TTC549 (cell line): ENCODE measurements at regions not wholly inside any gene's neighbourhood (a gene's known extent, or its start where the extent isn't known, plus 50 kb on each side); places are given as distances from the start of the nearest gene placed in this dataset.
"Not testable (repeated sequence)": the region's sequence is repeated elsewhere in the genome, so short reads cannot be mapped to it uniquely, and the experiment has no call there.

Experiments used
- FAIRE-seq: peaks from 2 replicates; lab custom pipeline; 2012; peaks lifted over from hg19 to GRCh38; lab: Jason Lieb, UNC

- FAIRE-seq, result no peak
These were observed 698.6 kb downstream of the BRINP3 start for GRCh38 chr1:189779034-189779433.

GRCh38 chr1:189782295-189782694 is 695.4 kb downstream of the BRINP3 start:
- no peak for FAIRE-seq

GRCh38 chr1:189783456-189783855 is 694.2 kb downstream of the BRINP3 start:
- no peak for FAIRE-seq

- FAIRE-seq, result no peak
These were observed 690.9 kb downstream of the BRINP3 start for GRCh38 chr1:189786761-189787160.

- FAIRE-seq, result no peak
These were observed 690.5 kb downstream of the BRINP3 start for GRCh38 chr1:189787201-189787600.

- peak; percentile 89 for FAIRE-seq
These were observed 687.3 kb downstream of the BRINP3 start for GRCh38 chr1:189790335-189790734.

GRCh38 chr1:189803364-189803763 is 674.3 kb downstream of the BRINP3 start:
- no peak for FAIRE-seq

GRCh38 chr1:189804352-189804751 is 673.3 kb downstream of the BRINP3 start:
- FAIRE-seq, result no peak

- FAIRE-seq, result no peak
These were observed 671.9 kb downstream of the BRINP3 start for GRCh38 chr1:189805735-189806134.

- not testable (repeated sequence) for FAIRE-seq
These were observed 667.0 kb downstream of the BRINP3 start for GRCh38 chr1:189810639-189811038.

- FAIRE-seq, result peak; percentile 75
These were observed 665.7 kb downstream of the BRINP3 start for GRCh38 chr1:189811960-189812359.

- no peak for FAIRE-seq
These were observed 661.1 kb downstream of the BRINP3 start for GRCh38 chr1:189816558-189816957.

- FAIRE-seq, result no peak
These were observed 657.9 kb downstream of the BRINP3 start for GRCh38 chr1:189819751-189820150.

- FAIRE-seq, result no peak
These were observed 655.8 kb downstream of the BRINP3 start for GRCh38 chr1:189821833-189822232.

GRCh38 chr1:189834813-189835212 is 642.9 kb downstream of the BRINP3 start:
- FAIRE-seq, result no peak

GRCh38 chr1:189847613-189848012 is 630.1 kb downstream of the BRINP3 start:
- no peak for FAIRE-seq

GRCh38 chr1:189851806-189852367 is 625.8 kb downstream of the BRINP3 start:
- FAIRE-seq, result no peak

GRCh38 chr1:189859385-189859977 is 618.2 kb downstream of the BRINP3 start:
- FAIRE-seq, result no peak

- no peak for FAIRE-seq
These were observed 611.1 kb downstream of the BRINP3 start for GRCh38 chr1:189866606-189867005.

- no peak for FAIRE-seq
These were observed 609.6 kb downstream of the BRINP3 start for GRCh38 chr1:189868021-189868420.

GRCh38 chr1:189874715-189875435 is 602.8 kb downstream of the BRINP3 start:
- no peak for FAIRE-seq

GRCh38 chr1:189880135-189880534 is 597.5 kb downstream of the BRINP3 start:
- FAIRE-seq, result no peak

GRCh38 chr1:189899686-189900425 is 577.8 kb downstream of the BRINP3 start:
- FAIRE-seq, result peak; percentile 11
